GM13976 (cell line): ENCODE measurements at regions not wholly inside any gene's neighbourhood (a gene's known extent, or its start where the extent isn't known, plus 50 kb on each side); places are given as distances from the start of the nearest gene placed in this dataset.

Source experiments
- DNase-seq: peaks from one replicate; pipeline ENCODE4 v3.0.0; 2012; ENCODE audit warnings: low spot score
- in situ Hi-C: fragments of 300-500 bp; cut with MboI; formaldehyde crosslinking; loops from one replicate; pipeline ENCODE4 v1.12.0; 2022; ENCODE audit warnings: low sequenced_read_pairs, mixed read lengths, inconsistent platforms; ENCODE audit not compliant: unreplicated experiment
- TF ChIP-seq, protein P1 (sequence below): IDR thresholded peaks from 2 replicates; pipeline ENCODE4 v1.5.1; 2012; ENCODE audit warnings: borderline replicate concordance, mild to moderate bottlenecking; ENCODE audit not compliant: insufficient read depth; ENCODE audit errors: extremely low read depth, missing control alignments, control extremely low read depth

GRCh38 chr2:226020956-226021355 is 621.4 kb downstream of the NYAP2 start:
- TF ChIP-seq, protein P1, sequence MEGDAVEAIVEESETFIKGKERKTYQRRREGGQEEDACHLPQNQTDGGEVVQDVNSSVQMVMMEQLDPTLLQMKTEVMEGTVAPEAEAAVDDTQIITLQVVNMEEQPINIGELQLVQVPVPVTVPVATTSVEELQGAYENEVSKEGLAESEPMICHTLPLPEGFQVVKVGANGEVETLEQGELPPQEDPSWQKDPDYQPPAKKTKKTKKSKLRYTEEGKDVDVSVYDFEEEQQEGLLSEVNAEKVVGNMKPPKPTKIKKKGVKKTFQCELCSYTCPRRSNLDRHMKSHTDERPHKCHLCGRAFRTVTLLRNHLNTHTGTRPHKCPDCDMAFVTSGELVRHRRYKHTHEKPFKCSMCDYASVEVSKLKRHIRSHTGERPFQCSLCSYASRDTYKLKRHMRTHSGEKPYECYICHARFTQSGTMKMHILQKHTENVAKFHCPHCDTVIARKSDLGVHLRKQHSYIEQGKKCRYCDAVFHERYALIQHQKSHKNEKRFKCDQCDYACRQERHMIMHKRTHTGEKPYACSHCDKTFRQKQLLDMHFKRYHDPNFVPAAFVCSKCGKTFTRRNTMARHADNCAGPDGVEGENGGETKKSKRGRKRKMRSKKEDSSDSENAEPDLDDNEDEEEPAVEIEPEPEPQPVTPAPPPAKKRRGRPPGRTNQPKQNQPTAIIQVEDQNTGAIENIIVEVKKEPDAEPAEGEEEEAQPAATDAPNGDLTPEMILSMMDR = no peak
- no peak for DNase-seq
- in situ Hi-C loops = no loop called here

DNA sequence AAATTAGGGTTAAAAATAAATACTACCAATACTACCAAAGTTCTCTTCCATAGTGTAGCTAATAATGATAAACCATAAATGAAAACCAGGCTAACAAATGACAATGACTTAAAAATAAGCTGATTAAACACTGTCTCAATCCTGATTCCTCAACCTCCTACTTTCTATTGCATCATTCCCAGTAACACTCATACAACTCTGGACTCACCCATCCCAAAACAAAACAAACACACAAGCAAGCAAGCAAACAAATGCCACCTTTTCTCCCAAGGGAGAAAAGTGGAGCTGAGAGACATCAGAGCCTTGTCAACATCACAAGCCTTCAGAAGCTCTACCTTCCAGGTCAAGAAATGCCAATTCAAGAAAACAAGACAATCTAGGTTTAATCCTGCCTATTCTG is 620.7 kb downstream of the NYAP2 start:
- in situ Hi-C loops = no loop called here
- TF ChIP-seq, protein P1 = no peak
- DNase-seq = no peak

GRCh38 chr2:226018641-226019040 is 619.1 kb downstream of the NYAP2 start:
- no peak for DNase-seq
- in situ Hi-C loops = no loop called here
- TF ChIP-seq, protein P1 = no peak

DNA sequence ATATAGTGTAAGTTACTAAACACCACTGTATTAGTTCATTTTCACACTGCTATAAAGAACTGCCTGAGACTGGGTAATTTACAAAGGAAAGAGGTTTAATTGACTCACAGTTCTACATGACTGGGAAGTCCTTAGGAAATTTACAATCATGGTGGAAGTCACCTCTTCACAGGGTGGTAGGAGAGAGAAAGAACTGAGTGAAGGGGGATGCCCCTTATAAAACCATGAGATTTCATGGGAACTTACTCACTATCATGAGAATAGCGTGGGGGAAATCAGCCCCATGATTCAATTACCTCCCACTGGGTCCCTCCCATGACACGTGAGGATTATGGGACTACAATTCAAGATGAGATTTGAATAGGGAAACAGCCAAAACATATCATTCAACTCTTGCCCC is 618.0 kb downstream of the NYAP2 start:
- DNase-seq = no peak
- TF ChIP-seq, protein P1 = no peak
- in situ Hi-C loops = no loop called here

GRCh38 chr2:226017107-226017506 is 617.6 kb downstream of the NYAP2 start:
- DNase-seq = no peak

GRCh38 chr2:226011716-226012450 is 612.4 kb downstream of the NYAP2 start:
- TF ChIP-seq, protein P1 = no peak
- in situ Hi-C loops = no loop called here
- no peak for DNase-seq

More at GRCh38 chr2:226017107-226017506, 617.6 kb downstream of the NYAP2 start:
- in situ Hi-C loops = no loop called here
- TF ChIP-seq, protein P1 = no peak
